NCI-H128 (cell line): ENCODE measurements at regions not wholly inside any gene's neighbourhood (a gene's known extent, or its start where the extent isn't known, plus 50 kb on each side); places are given as distances from the start of the nearest gene placed in this dataset.
"Not testable (repeated sequence)": the region's sequence is repeated elsewhere in the genome, so short reads cannot be mapped to it uniquely, and the experiment has no call there.

ENCODE experiments used
- DNase-seq: peaks from one replicate; lab custom pipeline; 2025; ENCODE audit not compliant: unreplicated experiment; lab: John Stamatoyannopoulos, UW

DNA sequence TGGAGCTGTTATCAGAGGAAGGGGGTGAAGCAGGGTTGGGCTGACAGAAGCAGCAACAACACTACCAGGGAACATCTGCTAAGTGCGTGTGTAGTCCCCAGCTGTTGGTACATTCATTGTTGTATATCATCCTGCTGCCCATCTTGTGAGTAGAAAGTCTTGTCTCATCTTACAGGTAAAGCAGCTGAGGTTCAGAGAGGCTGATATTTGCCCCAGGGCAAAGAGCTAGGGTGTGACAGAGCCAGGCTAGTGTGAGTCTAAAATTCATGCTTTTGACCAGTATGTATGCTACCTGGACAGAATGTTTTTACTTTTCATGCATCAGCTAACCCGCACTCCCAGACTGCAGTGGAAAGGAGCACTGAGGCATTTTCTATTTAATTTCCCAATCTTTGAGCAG lies 221.6 kb downstream of the STK31 start:
- no peak for DNase-seq

DNA sequence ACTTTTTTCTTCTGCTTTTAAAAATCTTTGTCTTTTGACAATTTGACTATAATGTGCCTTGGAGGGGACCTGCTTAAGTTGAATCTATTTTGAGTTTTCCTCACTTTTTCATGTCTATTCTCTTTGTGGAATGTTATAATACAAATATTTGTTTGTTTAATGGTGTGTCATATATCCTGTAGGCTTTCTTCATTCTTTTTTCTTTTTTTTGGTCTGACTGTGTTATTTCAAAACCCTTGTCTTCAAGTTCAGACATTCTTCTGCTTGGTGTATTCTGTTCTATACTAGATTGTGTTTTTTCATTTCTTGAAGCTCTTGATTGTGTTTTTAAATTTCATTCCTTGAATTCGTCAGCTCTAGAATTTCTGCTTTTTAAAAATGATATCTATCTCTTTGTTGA lies 228.2 kb downstream of the STK31 start:
- DNase-seq, result no peak

DNA sequence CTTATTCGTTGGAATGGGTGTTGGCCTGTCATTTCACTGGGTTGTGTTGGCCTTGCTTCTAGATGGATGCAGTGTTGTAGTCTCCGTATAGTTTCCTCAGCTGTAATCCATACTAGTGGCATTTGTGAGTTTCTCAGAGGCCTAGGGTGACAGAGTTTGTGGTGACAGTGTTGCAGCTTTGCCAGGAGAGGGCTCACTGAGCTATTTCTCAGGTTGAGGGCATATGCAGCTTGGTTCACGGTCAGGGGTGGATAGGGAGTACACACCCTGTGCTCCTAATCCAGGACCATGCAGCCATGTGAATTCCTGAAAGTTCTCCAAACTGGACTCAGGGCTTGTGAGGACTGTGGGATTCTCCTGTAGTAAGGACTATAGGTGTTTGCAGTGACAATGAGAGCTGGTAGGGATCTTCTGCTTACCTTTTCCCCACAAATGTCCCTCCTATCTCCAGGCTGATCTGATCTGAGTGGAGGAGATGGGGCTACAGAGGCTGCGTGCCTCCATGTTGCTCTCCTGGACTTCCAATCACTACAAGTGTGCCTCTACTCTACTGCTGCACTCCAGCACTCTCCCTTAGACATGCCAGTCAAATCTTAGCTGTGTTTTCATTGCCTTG lies 229.0 kb downstream of the STK31 start:
- DNase-seq, result no peak

DNA sequence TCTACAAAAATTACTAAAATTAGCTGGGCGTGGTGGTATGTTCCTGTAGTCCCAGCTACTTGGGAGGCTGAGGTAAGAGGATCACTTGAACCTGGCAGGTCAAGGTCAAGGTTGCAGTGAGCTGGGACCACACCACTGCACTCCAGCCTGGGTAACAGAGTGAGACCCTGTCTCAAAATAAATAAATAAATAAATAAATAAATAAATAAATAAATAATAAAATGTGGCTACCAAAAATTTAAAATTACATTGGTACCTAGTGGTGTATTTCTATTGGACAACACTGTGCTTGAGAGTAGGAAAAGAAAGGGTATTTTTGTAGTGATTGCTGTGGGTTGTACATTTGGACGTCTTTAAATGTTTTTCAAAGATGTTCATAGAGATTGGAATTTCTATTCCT lies 229.7 kb downstream of the STK31 start:
- not testable (repeated sequence) for DNase-seq

DNA sequence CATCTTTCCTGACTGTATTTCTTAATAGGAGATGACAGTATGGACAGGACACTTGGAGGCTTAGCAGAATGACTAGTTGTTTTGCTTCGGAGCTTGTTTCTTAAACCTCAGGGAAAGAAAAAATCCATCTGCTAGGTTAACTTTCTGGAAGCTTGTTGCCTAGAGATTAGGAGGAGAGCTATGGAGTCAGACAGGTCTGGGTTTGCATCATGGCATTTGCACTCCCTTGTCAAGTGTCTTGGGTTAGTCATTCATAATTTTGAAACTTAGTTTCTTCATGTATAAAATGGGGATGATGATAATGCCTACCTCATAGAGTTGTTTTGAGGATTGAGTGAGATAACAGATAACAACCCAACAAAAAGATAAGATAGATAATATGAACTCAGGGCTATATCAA lies 231.5 kb downstream of the STK31 start:
- no peak for DNase-seq

DNA sequence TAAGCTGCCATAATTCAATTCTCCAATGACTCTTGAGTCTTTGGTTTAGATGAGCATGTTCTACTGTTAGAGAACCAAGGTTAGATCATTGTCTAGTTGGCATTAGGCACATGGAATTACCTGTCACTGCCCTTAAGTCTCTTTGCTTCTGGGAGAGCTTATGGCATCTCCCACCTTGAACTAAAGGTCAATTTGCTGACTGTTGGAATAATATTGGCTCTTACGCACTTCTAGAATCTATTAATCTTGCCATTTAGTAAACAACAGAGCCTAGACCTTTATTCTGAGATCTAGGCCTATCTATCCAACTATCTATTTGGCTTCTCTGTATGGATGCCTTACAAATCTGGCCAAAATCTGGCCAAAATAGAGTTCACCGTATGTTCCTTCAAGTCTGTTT lies 232.0 kb downstream of the STK31 start:
- no peak for DNase-seq

DNA sequence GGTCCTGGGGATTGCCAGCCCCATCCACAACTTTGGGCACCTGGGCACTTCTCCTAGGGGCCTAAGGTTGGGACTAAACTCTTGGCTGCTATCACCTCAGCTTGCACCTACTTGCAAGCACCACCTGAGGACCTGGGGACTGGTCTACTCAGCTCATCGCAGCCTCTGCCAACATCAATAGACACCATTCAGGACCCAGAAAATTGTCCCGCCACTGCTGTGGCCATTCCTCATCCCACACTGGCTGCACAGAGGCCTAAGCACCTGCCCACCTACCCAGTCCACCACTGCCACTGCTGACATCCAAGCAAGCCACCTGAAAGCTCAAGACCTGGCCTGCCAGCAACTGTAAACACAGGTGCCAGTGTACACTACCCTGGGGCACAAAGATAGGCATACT lies 234.1 kb downstream of the STK31 start:
- DNase-seq, result no peak

DNA sequence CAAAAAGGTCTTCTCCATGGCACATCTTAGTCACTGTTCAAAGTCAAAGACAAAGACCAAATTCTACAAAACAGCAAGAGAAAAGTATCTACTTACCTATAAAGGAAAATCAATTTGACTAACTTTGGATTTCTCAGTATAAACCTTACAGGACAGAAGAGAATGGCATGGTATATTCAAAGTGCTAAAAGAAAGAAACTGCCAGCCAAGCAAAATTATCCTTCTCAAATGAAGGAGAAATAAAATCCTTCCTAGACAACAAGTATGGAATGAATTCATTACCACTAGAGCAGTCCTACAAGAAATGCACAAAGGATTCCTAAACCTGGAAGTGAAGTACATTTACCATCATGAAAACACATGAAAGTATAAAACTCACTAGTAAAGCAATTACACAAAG lies 235.5 kb downstream of the STK31 start:
- no peak for DNase-seq

DNA sequence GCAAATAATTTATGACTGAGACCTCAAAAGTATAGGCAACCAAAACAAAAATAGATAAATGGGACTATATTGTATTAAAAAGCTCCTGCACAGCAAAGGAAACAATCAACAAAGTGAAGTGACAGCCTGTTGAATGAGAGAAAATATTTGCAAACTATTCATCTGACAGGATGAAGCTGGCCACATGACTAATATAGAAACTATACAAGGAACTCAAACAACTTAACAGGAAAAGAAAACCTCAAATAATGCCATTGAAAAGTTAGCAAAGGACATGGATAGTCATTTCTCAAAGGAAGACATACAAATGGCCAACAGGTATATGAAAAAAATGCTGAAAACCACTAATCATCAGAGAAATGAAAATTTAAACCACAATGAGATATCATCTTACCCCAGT lies 245.1 kb downstream of the STK31 start:
- no peak for DNase-seq

DNA sequence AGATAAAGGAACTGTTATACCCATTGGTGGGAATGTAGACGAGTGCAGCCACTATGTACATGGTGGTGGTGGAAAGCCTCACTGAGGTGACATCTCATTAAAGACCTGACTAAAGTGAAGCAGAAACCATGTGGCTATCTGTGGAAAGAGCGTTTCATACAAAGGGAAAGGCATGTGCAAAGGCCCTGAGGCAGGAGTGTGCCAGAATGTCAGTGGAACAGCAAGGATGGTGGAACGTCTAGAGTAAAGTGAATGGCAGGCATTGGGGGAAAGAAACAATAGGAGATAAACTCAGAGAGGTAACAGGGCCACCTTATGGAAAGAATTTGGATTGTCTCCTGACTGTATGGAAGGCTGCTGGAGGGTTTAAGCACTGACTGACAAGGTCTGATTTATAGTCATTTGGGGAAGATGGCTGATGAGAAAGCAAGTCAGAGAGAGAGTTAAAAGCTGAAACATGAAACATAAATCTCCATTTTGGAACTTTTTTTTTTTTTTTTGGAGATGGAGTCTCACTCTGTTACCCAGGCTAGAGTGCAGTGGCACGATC lies 245.7 kb downstream of the STK31 start:
- no peak for DNase-seq

DNA sequence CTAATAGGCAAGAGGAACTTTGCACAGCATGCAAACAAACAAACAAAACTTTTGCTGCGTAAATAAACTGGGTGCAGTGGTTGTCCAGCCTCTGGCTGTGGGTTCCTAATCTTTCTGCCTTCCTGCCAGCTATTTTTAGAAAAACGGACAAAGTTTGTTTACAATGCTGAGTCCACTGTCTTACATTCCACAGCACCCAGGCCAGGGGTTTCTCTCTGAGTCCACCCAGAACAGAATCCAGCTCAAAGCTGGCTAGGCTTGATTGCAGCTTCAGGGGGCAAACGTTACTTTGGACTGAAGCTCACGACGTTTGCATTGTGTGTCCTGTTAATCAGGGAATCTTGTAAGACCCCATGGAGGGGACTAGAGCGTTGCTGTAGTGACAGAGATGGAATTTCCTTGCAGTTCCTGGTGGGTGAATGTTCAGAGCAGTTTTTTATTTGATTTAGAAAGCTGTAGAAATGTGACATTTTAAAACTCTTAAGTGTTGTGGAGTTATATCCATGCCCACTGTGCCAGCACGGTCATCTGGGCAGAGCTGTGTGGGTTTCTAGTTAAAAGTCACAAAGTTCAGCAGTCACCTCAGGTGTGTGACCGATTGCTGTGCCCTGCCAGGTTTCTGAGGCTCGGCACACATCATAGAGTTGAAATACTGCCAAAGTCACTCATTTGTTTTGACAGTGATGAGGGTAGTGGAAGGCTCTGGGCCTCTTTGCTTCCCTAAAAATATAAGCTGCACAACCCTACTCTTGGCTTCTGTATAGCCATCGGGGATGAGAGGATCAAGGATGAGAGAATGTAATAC lies 247.0 kb downstream of the STK31 start:
- DNase-seq, result no peak

DNA sequence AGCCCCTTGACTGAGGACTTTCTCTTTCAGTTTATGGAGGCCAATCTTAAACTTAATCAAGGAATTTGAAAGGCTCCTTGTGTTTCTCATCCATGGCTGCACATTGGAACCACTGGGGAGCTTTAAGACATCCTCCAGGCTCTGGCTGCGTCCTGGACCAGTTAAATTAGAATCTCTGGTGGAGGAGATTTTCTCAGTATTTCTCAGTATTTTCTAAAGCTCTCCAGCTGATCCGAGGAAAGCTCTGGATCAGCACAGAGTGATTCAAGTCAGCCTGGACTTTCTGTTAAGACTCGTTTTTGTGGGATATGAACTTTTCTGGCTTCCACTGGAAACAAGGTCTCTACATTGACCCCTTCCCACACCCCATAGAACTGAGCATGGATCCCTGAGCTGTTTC lies 249.8 kb downstream of the STK31 start:
- DNase-seq, result no peak

DNA sequence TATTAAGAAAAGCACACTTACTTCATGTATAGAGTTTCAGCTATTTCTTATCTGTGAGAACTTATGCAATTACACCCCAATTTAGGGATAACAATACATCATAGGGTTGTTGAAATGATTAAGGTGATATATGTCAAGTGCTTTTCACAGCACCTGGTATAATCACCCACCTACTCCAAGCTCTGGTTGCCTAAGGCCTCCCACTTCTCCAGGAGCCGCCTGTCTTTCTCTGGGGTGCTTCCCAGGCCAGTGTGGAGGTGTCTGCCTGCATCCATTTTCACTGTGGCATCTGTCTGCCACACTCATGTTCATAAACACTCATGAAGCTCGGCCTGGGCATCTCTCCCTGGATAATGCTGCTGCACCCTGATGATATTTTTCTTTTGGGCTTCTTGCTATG lies 250.3 kb downstream of the STK31 start:
- DNase-seq, result no peak

DNA sequence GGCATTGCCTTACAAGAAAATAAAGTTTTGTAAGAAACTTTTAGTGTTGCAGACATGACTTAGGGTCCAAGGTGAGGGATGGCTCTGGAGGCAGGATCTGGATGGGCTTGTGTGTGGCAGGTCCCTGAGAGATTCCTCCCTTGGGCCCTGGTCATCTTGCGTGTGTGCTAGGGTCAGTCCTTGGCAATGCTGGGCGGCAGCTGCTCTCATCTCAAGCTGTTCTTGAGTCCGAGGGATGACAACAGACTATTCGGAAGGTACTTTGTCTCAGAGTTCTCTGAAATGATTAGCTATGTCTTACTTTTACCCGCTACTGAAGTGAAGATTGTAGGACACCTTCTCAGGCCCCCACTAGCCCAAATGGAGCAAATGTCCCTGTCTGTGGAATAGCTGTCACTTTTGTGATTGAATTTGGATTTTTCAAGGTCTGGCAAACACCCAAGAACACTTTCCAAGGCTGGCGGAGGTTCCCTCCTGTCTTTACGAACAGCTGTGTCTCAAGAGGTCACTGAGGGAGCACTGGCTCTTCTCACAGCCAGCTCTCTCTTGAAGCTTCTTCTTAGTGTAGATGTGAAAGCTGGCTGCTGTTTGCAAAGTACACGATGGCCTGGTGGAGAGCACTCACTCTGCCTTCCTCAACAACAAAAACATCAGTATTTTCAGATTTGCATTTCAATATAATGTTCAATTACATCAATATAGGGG lies 253.6 kb downstream of the STK31 start:
- no peak for DNase-seq

DNA sequence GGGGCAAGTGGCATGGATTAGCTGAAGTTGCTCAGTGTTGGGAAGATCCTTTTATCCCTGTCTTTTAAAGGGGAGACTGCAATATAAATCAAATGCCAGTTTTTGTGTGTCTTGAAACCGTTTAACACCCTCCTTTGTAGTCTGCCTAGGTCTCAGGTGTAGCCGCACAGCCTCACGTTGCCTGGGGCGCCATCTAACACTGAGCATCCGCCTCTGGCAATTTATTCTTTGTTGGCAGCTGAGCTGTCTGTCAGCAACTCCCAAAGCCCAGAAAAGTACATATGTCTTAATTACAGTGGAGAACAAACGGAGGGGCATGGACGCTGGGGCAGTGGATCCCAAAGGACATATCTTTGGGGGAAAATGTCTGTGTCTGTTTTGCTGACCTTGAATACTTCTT lies 254.7 kb downstream of the STK31 start:
- no peak for DNase-seq

DNA sequence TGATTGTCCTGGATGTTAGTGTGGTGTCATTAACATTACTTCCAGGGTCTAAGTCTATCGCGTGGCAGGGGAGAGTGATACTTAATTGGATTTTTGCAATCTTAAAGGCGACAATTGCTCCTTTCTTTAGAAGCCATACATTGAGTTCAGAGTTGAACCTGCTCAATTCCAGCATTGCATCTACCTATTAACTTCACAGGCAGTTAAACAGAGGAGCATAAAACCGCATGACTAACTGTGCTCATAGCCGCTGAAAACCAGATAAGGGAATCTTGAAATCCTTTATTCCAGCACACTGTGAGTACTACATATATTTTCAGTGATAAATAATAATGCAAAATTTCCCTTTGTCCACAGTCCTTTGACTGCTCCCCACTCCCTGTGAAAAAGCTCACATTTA lies 255.3 kb downstream of the STK31 start:
- no peak for DNase-seq

DNA sequence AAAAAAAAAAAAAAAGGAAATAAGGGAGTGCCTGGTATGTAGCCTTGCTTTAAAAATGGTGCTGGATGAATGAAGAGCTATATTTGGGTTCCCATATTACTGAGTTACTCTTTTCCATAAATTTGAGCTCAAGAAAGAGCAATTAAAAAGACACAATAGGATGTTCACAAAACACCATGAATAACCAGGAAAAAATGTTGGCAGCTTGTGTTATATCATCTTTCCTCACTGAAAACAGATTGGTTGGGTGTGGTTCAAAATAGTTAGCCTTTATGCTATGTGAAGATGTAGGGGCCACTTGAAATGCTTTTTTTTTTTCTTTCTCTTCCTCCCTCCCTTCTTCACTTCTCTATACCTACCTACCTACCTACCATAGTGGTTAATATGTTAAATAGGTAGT lies 256.9 kb downstream of the STK31 start:
- no peak for DNase-seq

DNA sequence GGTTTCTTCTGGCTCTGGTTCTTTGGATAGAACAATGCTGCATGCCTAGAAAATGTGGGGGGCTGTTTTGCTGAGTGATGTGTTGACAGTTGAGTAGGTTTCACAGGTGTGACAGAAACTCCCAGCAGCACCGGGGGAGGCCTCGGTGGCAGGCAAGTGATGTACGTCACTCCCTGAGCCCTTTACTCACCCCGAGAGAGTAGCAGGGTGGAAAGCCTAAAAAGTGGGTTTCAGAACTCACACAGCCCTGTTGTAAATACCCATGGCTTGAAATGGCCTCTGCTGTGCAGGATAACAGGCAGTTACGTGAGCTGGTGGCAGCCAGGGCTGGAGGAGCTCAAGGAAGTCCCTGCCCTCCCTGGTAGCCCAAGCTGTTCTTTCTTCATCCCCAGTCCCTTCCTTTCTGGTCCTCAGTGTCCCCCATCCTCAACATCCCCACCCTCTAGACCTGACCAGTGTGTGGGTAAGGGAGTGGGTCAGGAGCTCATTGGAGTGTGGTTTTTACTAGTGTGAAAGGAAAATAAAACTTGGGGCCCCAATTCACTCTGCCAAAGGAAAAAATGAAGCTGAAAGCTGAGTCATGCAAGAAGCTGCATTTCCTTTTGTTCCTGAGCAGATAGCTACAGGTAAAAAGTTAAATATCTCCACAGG lies 258.1 kb downstream of the STK31 start:
- DNase-seq, result no peak

DNA sequence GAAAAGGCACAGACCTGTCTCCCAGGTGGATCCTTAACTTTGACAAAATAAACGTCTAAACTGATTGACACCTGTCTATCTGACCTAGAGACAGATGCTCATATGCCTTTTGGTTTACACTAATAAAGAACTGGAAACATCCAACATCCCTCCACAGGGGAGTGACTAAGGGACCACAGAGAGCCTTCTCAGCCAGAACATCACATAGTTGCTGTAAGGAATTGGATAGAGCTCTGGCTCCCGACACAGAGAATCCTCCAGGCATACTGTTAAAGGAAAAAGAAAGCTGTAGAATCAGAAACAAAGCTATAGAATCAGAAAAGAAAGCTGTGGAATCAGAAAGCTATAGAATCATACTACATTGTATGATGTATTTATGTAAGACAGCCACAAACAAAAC lies 258.8 kb downstream of the STK31 start:
- no peak for DNase-seq

DNA sequence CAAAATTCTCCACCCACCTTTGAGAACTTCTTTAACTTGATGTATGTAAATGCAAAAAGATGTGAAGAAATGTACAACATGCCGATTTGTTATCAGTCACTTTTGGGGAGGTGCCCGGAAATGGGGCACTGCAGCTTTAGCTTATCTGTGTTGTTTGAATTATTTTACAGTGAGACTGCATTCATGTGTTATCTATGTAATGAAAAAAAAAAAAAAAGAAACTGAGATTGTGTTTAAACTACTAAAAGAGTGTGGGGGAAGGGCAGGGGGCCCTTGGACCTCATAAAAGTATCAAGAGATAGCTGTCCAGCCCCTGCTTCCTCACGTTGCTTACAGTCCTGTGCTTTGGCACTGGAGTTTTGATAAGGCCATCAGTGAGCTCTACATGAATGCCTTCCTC lies 259.4 kb downstream of the STK31 start:
- no peak for DNase-seq

DNA sequence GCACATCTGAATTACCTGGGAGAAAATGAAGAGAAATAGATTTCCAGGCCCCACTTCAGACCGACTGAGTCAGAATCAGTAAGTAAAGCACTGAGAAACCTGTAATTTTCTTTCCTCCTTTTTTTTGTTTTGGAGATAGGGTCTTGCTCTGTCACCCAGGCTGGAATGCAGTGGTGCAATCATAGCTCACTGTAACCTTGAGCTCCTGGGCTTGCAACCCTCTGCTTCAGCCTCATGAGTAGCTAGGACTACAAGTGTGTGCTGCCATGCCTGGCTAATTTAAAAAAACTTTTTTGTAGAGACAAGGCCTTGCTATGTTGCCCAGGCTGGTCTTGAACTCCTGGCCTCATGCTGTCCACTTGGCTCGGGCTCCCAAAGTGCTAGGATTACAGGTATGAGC lies 260.2 kb downstream of the STK31 start:
- DNase-seq, result no peak

DNA sequence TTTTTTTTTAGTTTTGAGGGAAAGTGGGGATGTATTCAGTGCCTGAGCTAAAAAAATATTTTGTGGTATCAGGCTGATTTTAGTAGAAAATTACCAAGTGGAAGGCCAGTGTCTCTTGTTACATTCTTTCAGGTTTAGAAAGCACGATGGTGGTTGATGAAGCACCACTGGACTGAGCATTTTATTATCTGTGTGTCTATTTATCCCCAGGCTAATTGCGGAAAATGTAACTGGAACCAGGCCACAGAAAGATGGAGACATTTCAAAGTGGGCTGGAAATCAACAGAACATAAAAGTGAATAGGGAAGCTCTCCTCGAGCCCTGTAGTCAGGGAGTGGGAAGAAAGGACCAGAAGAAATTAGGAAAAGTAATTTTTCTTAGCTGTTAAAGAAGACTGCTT lies 261.0 kb downstream of the STK31 start:
- DNase-seq, result no peak
